Naive B cell (primary cell): ENCODE measurements at regions not wholly inside any gene's neighbourhood (a gene's known extent, or its start where the extent isn't known, plus 50 kb on each side); places are given as distances from the start of the nearest gene placed in this dataset.
"Not testable (repeated sequence)": the region's sequence is repeated elsewhere in the genome, so short reads cannot be mapped to it uniquely, and the experiment has no call there.

Experiments used
- ATAC-seq, 2 donors: fragments of 150-1000 bp; cut with Tn5 transposase; 2 replicates each; pipeline ENCODE4 v1.10.0; 2021; ENCODE audit warnings: low read depth in 2 of 2, mild to moderate bottlenecking in 2 of 2, moderate library complexity in 2 of 2
- DNase-seq: peaks from one replicate; pipeline ENCODE4 v3.0.0; 2022
- H3K27ac Mint-ChIP-seq, 6 donors: one replicate each; pipeline ENCODE4 v1.8.0; 2020 to 2022; ENCODE audit warnings: mild to moderate bottlenecking in 6 of 6, mixed read lengths in 6 of 6, moderate library complexity in 5 of 6, inconsistent platforms in 2 of 6
- H3K27me3 Mint-ChIP-seq, 3 donors: one replicate each; pipeline ENCODE4 v1.8.0; 2021 to 2022; ENCODE audit warnings: mixed read lengths in 3 of 3, mild to moderate bottlenecking in 1 of 3
- H3K36me3 Mint-ChIP-seq, 2 donors: one replicate each; pipeline ENCODE4 v1.8.0; 2020 to 2022; ENCODE audit warnings: mixed read lengths in 2 of 2, inconsistent platforms in 1 of 2, mild to moderate bottlenecking in 1 of 2
- H3K4me1 Mint-ChIP-seq, 3 donors: one replicate each; pipeline ENCODE4 v1.8.0; 2020 to 2022; ENCODE audit warnings: mixed read lengths in 3 of 3, inconsistent platforms in 1 of 3, mild to moderate bottlenecking in 1 of 3, moderate library complexity in 1 of 3
- H3K4me3 Mint-ChIP-seq, 8 donors: one replicate each; pipeline ENCODE4 v1.8.0; 2020 to 2022; ENCODE audit warnings: mild to moderate bottlenecking in 8 of 8, mixed read lengths in 8 of 8, moderate library complexity in 8 of 8, inconsistent platforms in 2 of 8
- H3K9me3 Mint-ChIP-seq, 7 donors: one replicate each; pipeline ENCODE4 v1.8.0; 2020 to 2022; ENCODE audit warnings: mixed read lengths in 7 of 7, mild to moderate bottlenecking in 5 of 7, inconsistent platforms in 2 of 7, moderate library complexity in 1 of 7

GRCh38 chr17:71031286-71031685, 862.0 kb downstream of the KCNJ2 start:
- not testable (repeated sequence) for DNase-seq, H3K27ac Mint-ChIP-seq, H3K9me3 Mint-ChIP-seq, ATAC-seq, H3K36me3 Mint-ChIP-seq, H3K4me1 Mint-ChIP-seq, H3K27me3 Mint-ChIP-seq, H3K4me3 Mint-ChIP-seq

GRCh38 chr17:71032746-71033273, 863.5 kb downstream of the KCNJ2 start:
- H3K36me3 Mint-ChIP-seq, result no peaks in the 10 kb centered on the region
- H3K4me1 Mint-ChIP-seq, result no peaks in the 10 kb centered on the region
- ATAC-seq (no peak), DNase-seq (no peak)
- H3K27ac Mint-ChIP-seq, result no peak overlapping the region
- no peaks in the 10 kb centered on the region for H3K27me3 Mint-ChIP-seq
- H3K4me3 Mint-ChIP-seq, result no peak overlapping the region
- H3K9me3 Mint-ChIP-seq, result peaks cover 0 to 8% (median 2%) of the 10 kb centered on the region in 7 donors

GRCh38 chr17:71033336-71033735, 864.0 kb downstream of the KCNJ2 start:
- Mint-ChIP-seq H3K4me1 (no peaks in the 10 kb centered on the region), H3K27ac (no peak overlapping the region), H3K9me3 (peaks cover 0 to 6% (median 5%) of the 10 kb centered on the region in 7 donors), H3K27me3 (no peaks in the 10 kb centered on the region), H3K36me3 (no peaks in the 10 kb centered on the region), H3K4me3 (no peak overlapping the region)
- no peak for DNase-seq
- ATAC-seq, result no peak

- no peaks in the 10 kb centered on the region for H3K4me1 Mint-ChIP-seq
- no peak overlapping the region for H3K27ac Mint-ChIP-seq
- no peaks in the 10 kb centered on the region for H3K36me3 Mint-ChIP-seq
Measured at GRCh38 chr17:71035226-71035625, 865.9 kb downstream of the KCNJ2 start.

GRCh38 chr17:71037386-71037785, 868.1 kb downstream of the KCNJ2 start:
- DNase-seq (no peak), ATAC-seq (no peak)
- Mint-ChIP-seq H3K27ac (no peak overlapping the region), H3K36me3 (no peaks in the 10 kb centered on the region), H3K4me3 (no peak overlapping the region), H3K9me3 (peaks cover 0 to 6% (median 0%) of the 10 kb centered on the region in 7 donors), H3K4me1 (no peaks in the 10 kb centered on the region), H3K27me3 (no peaks in the 10 kb centered on the region)

More at GRCh38 chr17:71035226-71035625, 865.9 kb downstream of the KCNJ2 start:
- DNase-seq, result no peak
- Mint-ChIP-seq H3K9me3 (peaks cover 0 to 6% (median 4%) of the 10 kb centered on the region in 7 donors), H3K4me3 (no peak overlapping the region), H3K27me3 (no peaks in the 10 kb centered on the region)
- no peak for ATAC-seq

- ATAC-seq (no peak), DNase-seq (no peak)
- H3K4me1 Mint-ChIP-seq, result no peaks in the 10 kb centered on the region
- no peak overlapping the region for H3K4me3 Mint-ChIP-seq
- peaks cover 0 to 6% (median 0%) of the 10 kb centered on the region in 7 donors for H3K9me3 Mint-ChIP-seq
- no peaks in the 10 kb centered on the region for H3K36me3 Mint-ChIP-seq
- no peaks in the 10 kb centered on the region for H3K27me3 Mint-ChIP-seq
- no peak overlapping the region for H3K27ac Mint-ChIP-seq
Measured at GRCh38 chr17:71039391-71039790, 870.1 kb downstream of the KCNJ2 start.

- Mint-ChIP-seq H3K27me3 (no peaks in the 10 kb centered on the region), H3K9me3 (peaks cover 0 to 16% (median 4%) of the 10 kb centered on the region in 7 donors), H3K27ac (no peak overlapping the region), H3K4me3 (no peak overlapping the region), H3K4me1 (no peaks in the 10 kb centered on the region), H3K36me3 (no peaks in the 10 kb centered on the region)
- ATAC-seq (no peak), DNase-seq (no peak)
Measured at GRCh38 chr17:71052971-71053370, 883.6 kb downstream of the KCNJ2 start.

GRCh38 chr17:71055128-71055527, 885.8 kb downstream of the KCNJ2 start:
- DNase-seq, result no peak
- no peak for ATAC-seq
- no peaks in the 10 kb centered on the region for H3K27me3 Mint-ChIP-seq
- no peak overlapping the region for H3K4me3 Mint-ChIP-seq
- H3K9me3 Mint-ChIP-seq, result peaks cover under 1 to 25% (median 4%) of the 10 kb centered on the region in 7 donors
- H3K4me1 Mint-ChIP-seq, result no peaks in the 10 kb centered on the region
- no peaks in the 10 kb centered on the region for H3K36me3 Mint-ChIP-seq
- no peak overlapping the region for H3K27ac Mint-ChIP-seq

GRCh38 chr17:71057448-71057847, 888.1 kb downstream of the KCNJ2 start:
- ATAC-seq (no peak), DNase-seq (no peak)
- H3K4me1 Mint-ChIP-seq, result no peaks in the 10 kb centered on the region

GRCh38 chr17:71057938-71058337, 888.6 kb downstream of the KCNJ2 start:
- Mint-ChIP-seq H3K36me3 (no peaks in the 10 kb centered on the region), H3K4me3 (no peak overlapping the region), H3K27ac (no peak overlapping the region), H3K27me3 (no peaks in the 10 kb centered on the region), H3K4me1 (no peaks in the 10 kb centered on the region), H3K9me3 (peaks cover 3 to 23% (median 5%) of the 10 kb centered on the region in 7 donors)
- ATAC-seq (no peak), DNase-seq (no peak)

More at GRCh38 chr17:71057448-71057847, 888.1 kb downstream of the KCNJ2 start:
- H3K36me3 Mint-ChIP-seq, result no peaks in the 10 kb centered on the region
- peaks cover 3 to 27% (median 6%) of the 10 kb centered on the region in 7 donors for H3K9me3 Mint-ChIP-seq
- H3K27ac Mint-ChIP-seq, result no peak overlapping the region
- H3K4me3 Mint-ChIP-seq, result no peak overlapping the region
- H3K27me3 Mint-ChIP-seq, result no peaks in the 10 kb centered on the region

GRCh38 chr17:71063127-71063526, 893.8 kb downstream of the KCNJ2 start:
- H3K9me3 Mint-ChIP-seq, result peaks cover 3 to 19% (median 7%) of the 10 kb centered on the region in 7 donors
- H3K27ac Mint-ChIP-seq, result no peak overlapping the region
- DNase-seq (no peak), ATAC-seq (no peak)
- H3K27me3 Mint-ChIP-seq, result no peaks in the 10 kb centered on the region
- H3K4me1 Mint-ChIP-seq, result no peaks in the 10 kb centered on the region
- no peaks in the 10 kb centered on the region for H3K36me3 Mint-ChIP-seq
- no peak overlapping the region for H3K4me3 Mint-ChIP-seq

- no peaks in the 10 kb centered on the region for H3K36me3 Mint-ChIP-seq
- peaks cover 3 to 19% (median 7%) of the 10 kb centered on the region in 7 donors for H3K9me3 Mint-ChIP-seq
- no peak for ATAC-seq
- no peaks in the 10 kb centered on the region for H3K27me3 Mint-ChIP-seq
- H3K27ac Mint-ChIP-seq, result no peak overlapping the region
- DNase-seq, result no peak
- no peaks in the 10 kb centered on the region for H3K4me1 Mint-ChIP-seq
- no peak overlapping the region for H3K4me3 Mint-ChIP-seq
Measured at GRCh38 chr17:71063559-71063958, 894.2 kb downstream of the KCNJ2 start.

- no peak for ATAC-seq
Measured at GRCh38 chr17:71067669-71068407, 898.5 kb downstream of the KCNJ2 start.

GRCh38 chr17:71068408-71068750, 899.0 kb downstream of the KCNJ2 start:
- Mint-ChIP-seq H3K9me3 (peaks cover 0 to 5% (median 1%) of the 10 kb centered on the region in 7 donors), H3K36me3 (no peaks in the 10 kb centered on the region), H3K4me3 (no peak overlapping the region), H3K4me1 (no peaks in the 10 kb centered on the region), H3K27me3 (no peaks in the 10 kb centered on the region), H3K27ac (no peak overlapping the region)
- DNase-seq (no peak), ATAC-seq (no peak)

More at GRCh38 chr17:71067669-71068407, 898.5 kb downstream of the KCNJ2 start:
- H3K27ac Mint-ChIP-seq, result no peak overlapping the region
- DNase-seq, result no peak
- peaks cover 0 to 5% (median 1%) of the 10 kb centered on the region in 7 donors for H3K9me3 Mint-ChIP-seq
- H3K27me3 Mint-ChIP-seq, result no peaks in the 10 kb centered on the region
- no peaks in the 10 kb centered on the region for H3K4me1 Mint-ChIP-seq
- no peak overlapping the region for H3K4me3 Mint-ChIP-seq
- no peaks in the 10 kb centered on the region for H3K36me3 Mint-ChIP-seq
